GM18505 (cell line): ENCODE measurements at regions not wholly inside any gene's neighbourhood (a gene's known extent, or its start where the extent isn't known, plus 50 kb on each side); places are given as distances from the start of the nearest gene placed in this dataset.
"Not testable (repeated sequence)": the region's sequence is repeated elsewhere in the genome, so short reads cannot be mapped to it uniquely, and the experiment has no call there.

Source experiments
- ATAC-seq: cut with Tn5 transposase; IDR thresholded peaks from one replicate; pipeline ENCODE4 v1.9.1; 2021; ENCODE audit not compliant: unreplicated experiment
- POLR2A ChIP-seq: IDR thresholded peaks from 4 replicates; pipeline ENCODE4 v1.6.1; 2011; ENCODE audit warnings: borderline replicate concordance; ENCODE audit not compliant: insufficient read depth, insufficient read length; ENCODE audit errors: extremely low read depth

- TF ChIP-seq POLR2A = no peak
- no peak for ATAC-seq
Measured at GRCh38 chr3:145282505-145282904, 878.5 kb downstream of the PLOD2 start.

GRCh38 chr3:145286937-145287336 is 874.0 kb downstream of the PLOD2 start:
- no peak for TF ChIP-seq POLR2A
- ATAC-seq = no peak

- TF ChIP-seq POLR2A = no peak
- ATAC-seq = no peak
Measured at GRCh38 chr3:145290010-145290409, 871.0 kb downstream of the PLOD2 start.

- no peak for TF ChIP-seq POLR2A
- ATAC-seq = no peak
Measured at GRCh38 chr3:145294572-145294971, 866.4 kb downstream of the PLOD2 start.

- ATAC-seq = no peak
- no peak for TF ChIP-seq POLR2A
Measured at GRCh38 chr3:145307272-145307671, 853.7 kb downstream of the PLOD2 start.

GRCh38 chr3:145313751-145314150 is 847.2 kb downstream of the PLOD2 start:
- no peak for TF ChIP-seq POLR2A
- no peak for ATAC-seq

- not testable (repeated sequence) for ATAC-seq
Measured at GRCh38 chr3:145316253-145316652, 844.7 kb downstream of the PLOD2 start.

GRCh38 chr3:145326666-145327065 is 834.3 kb downstream of the PLOD2 start:
- no peak for ATAC-seq
- no peak for TF ChIP-seq POLR2A

DNA sequence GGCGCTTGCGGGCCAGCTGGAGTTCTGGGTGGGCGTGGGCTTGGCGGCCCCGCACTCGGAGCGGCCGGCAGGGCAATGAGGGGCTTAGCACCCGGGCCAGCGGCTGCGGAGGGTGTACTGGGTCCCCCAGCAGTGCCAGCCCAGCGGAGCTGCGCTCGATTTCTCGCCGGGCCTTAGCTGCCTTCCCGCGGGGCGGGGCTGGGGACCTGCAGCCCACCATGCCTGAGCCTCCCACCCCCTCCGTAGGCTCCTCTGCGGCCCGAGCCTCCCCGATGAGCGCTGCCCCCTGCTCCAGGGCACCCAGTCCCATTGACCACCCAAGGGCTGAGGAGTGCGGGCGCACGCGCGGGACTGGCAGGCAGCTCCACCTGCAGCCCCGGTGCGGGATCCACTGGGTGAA is 827.6 kb downstream of the PLOD2 start:
- not testable (repeated sequence) for ATAC-seq

DNA sequence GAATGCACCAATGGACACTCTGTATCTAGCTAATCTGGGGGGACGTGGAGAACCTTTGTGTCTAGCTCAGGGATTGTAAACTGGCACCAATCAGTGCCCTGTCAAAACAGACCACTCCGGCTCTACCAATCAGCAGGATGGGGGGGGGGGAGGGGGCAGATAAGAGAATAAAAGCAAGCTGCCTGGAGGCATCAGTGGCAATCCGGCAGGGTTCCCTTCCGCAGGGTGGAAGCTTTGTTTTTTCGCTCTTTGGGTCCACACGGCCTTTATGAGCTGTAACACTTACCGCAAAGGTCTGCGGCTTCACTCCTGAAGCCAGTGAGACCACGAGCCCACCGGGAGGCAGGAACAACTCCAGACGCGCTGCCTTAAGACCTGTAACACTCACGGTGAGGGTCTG is 827.1 kb downstream of the PLOD2 start:
- no peak for TF ChIP-seq POLR2A
- no peak for ATAC-seq

- no peak for TF ChIP-seq POLR2A
- ATAC-seq = no peak
Measured at GRCh38 chr3:145355206-145355605, 805.8 kb downstream of the PLOD2 start.

DNA sequence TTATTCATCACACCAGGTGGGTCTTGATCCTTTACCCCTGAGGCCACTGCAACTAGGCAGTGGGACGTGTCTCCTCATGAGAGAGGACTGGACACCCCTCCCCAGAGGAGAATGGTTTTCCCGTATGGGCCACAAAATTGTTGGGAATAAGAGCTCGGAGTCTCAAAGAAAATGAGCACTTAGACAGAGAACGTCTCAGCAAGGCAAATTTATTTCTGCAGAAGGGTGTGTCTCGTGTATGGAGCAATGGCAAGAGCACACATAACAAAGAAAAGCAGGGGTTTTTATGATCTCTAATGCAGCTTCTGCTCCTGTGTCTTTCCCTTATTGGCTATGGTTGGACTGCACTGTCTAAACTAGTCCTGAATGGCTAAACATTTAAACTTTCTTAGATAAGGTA is 803.5 kb downstream of the PLOD2 start:
- TF ChIP-seq POLR2A = no peak
- no peak for ATAC-seq

- no peak for TF ChIP-seq POLR2A
- no peak for ATAC-seq
Measured at GRCh38 chr3:145359040-145359439, 801.9 kb downstream of the PLOD2 start.

DNA sequence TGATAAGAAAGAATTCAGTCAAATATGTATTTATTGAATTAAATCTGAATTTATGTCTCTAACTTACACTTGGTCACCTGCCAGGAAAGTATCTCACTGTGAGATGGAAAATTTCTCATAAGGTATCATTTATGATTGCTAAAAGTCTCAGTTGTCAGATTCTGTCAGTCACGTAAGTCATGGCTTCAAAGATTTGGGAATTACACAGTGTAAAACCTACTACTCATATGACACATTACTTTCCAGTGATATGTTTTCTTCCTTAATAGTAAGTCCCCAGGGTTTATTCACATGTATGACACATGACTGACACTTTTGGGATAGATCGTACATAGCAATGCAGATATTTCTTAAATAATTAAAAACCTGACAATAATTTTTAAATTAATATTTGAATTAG is 792.2 kb downstream of the PLOD2 start:
- ATAC-seq = no peak
- TF ChIP-seq POLR2A = no peak

DNA sequence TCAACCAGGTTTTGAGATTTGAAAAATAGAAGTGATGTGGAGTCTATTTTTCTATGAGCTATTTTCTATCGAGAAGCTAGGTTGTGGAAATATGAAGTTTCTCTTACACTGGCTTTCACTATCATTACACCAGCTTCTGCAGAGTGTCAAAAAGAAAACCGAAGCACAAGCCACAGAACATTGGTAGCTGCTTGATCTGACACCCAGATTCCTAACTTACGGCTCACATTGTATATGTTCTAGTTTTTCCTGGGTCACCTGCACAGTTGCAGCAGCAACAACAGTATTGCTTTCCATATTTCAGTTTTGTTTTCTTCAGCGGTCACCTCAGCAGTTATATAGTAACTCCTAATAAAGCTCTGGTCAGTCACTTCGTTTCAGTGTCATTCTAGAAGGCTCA is 790.1 kb downstream of the PLOD2 start:
- ATAC-seq = no peak

GRCh38 chr3:145377301-145377700 is 783.7 kb downstream of the PLOD2 start:
- no peak for ATAC-seq
- TF ChIP-seq POLR2A = no peak

More for the DNA sequence above, 790.1 kb downstream of the PLOD2 start:
- no peak for TF ChIP-seq POLR2A

DNA sequence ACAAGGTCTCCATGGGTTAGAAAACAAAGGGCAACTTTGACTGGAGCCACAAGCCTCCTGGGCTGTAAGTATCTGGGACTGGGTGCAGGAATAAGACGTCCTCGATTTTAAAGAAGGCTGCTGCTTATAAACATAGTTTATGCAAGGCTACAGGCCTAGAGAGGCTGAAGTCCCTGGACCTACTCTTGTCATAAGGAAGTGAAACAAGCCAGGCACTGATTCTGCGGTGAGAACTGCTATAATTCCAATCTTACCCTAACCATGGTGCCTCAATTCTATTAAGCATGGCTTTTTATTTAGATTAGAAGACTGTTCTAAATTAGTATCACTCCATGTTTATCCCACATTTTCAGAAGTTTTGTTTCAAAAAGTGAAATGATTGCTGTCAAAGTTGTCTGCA is 777.6 kb downstream of the PLOD2 start:
- TF ChIP-seq POLR2A = no peak
- ATAC-seq = no peak

DNA sequence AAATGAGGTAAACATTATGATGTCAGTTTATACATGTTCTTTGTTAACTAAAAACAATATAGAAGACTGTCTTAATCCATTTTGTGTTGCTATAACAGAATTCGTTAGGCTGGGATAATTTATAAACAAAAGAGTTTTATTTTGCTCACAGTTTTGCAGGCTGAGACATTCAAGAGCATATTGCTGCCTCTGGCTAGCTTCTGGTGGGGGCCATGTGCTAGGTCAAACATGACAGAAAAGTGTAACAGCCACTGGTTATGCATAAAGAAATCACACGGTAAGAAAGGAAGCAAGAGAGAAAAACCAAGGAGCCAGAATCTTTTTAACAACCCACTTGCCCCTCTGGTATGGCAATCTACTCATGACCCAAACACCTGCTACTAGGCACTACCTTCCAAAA is 776.7 kb downstream of the PLOD2 start:
- no peak for TF ChIP-seq POLR2A
- ATAC-seq = no peak
